ENCODE measurements at regions not wholly inside any gene's neighbourhood (a gene's known extent, or its start where the extent isn't known, plus 50 kb on each side); places are given as distances from the start of the nearest gene placed in this dataset.
"Not testable (repeated sequence)": the region's sequence is repeated elsewhere in the genome, so short reads cannot be mapped to it uniquely, and the experiment has no call there.

DNA sequence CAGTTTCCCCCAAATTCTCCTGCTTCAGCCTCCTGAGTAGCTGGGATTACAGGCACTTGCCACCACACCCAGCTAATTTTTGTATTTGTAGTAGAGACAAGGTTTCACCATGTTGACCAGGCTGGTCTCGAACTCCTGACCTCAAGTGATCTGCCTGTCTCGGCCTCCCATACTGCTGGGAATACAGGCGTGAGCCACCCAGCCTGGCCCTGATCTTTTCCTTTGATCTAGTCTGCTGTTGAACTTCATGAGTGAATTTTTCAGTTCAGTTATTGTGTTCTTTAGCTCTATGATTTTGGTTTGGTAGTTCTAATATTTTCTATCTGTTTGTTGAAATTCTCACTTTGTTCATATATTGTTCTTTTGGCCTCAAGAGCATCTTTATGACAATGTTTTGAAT is 83.4 kb upstream of the RAP2C start:
- DNase-seq, result not testable (repeated sequence)

- DNase-seq, result no peak
Observed at GRCh38 chrX:132294776-132295495, 75.7 kb upstream of the RAP2C start.

- DNase-seq, result no peak
Observed at GRCh38 chrX:132294192-132294591, 74.9 kb upstream of the RAP2C start.

DNA sequence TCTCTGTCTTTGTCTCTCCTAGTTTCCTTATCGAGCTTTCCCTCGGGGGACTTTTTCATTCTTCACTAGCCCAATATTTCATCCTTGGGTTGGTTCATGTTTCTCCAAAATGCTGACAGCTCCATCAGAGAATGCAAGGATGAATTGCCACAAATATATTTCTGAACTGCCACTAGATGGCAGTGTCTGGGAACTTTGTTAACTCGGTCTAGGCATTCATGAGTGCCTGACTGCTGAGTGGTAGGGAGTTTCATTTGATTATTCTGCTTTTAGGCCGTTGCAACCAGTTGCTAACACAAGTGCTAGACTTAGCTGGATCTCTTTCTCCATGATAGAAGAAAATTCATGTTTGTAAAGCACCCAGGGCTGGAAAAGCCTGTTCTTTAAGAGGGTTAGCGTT is 73.5 kb upstream of the RAP2C start:
- DNase-seq, result no peak

- no peak for DNase-seq
Observed at GRCh38 chrX:132277953-132278614, 58.8 kb upstream of the RAP2C start.

DNA sequence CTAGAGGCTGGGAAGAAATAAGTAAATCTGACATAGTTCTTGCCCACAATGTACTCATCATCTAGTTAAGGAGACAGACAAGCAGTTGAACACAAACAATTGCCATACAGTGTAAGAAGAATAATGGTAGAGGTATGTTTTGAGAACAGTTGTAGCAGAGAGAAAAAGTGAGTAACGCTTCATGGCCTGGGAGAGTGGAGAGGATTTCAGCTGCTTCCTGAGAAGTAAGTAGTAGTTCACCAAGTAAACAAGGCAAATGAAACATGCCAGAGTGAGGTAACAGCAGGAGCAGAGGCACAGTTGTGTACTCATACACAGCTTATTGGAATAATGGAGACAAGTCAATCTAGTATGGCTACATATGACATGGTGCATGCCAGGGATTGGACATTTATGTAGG is 53.6 kb upstream of the RAP2C start:
- DNase-seq, result no peak

GRCh38 chrX:132271311-132271778 is 52.1 kb upstream of the RAP2C start:
- DNase-seq, result no peak

DNA sequence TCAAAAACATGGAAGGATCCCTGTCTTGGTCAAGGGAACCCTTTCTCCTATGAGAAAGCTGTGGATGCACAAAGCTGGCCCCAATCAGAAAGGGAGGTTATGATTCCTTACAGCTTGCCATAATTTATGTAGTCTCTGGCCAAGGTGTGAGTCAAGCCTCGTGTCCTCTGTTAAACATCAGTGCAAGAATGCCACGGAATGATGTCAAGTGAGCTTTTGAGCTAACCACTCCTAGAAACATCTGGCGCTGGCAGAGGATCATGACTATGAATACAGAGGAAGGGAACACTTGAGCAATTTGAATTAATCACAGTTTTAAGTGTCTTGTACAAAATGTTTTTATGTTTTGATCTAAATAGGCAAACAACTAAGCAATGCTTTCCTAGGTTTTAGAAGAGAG is 51.5 kb upstream of the RAP2C start:
- peak; percentile 14 for DNase-seq

DNA sequence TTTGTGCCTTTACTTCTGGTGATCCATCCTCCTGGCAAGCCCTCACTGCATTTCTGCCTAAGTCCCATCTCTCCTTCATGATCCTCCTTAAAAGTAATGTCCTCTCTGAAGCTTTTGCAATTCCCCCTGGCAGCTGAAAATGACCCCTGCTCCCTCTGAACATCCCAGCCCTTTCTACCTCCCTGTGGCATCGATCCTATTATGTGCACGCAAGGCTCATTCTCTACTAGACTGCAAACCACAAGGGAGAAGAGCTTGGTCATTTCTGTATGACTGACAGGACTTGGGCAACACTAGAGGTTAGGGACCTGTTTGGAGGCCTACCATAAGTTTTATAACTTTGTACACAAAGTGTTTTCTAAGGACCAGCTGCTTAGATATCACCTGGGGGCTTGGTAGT is 50.8 kb upstream of the RAP2C start:
- no peak for DNase-seq

All from DMS53 (cell line).